Keratinocyte (primary cell): ENCODE measurements at regions not wholly inside any gene's neighbourhood (a gene's known extent, or its start where the extent isn't known, plus 50 kb on each side); places are given as distances from the start of the nearest gene placed in this dataset.

Experiments used
- DNase-seq: peaks from one replicate; pipeline ENCODE4 v3.0.0-alpha.2; 2011; ENCODE audit warnings: low read depth, missing footprints, low spot score
- FAIRE-seq: peaks from 2 replicates; lab custom pipeline; 2011; peaks lifted over from hg19 to GRCh38; lab: Jason Lieb, UNC
- H2AFZ ChIP-seq: 2 replicates; pipeline ENCODE4 v1.6.0; 2012; ENCODE audit warnings: low read length, control low read depth, inconsistent platforms; ENCODE audit not compliant: control insufficient read depth
- H3K27ac ChIP-seq: 2 replicates; pipeline ENCODE4 v1.5.1; 2011; ENCODE audit warnings: low read length; ENCODE audit not compliant: control insufficient read depth, insufficient read depth
- H3K27me3 ChIP-seq: 3 replicates; pipeline ENCODE4 v1.6.0; 2011; ENCODE audit warnings: low read length; ENCODE audit not compliant: control insufficient read depth, insufficient read depth; ENCODE audit errors: extremely low read depth
- H3K36me3 ChIP-seq, 2 experiments: 2 replicates in 1 of 2; 3 replicates in 1 of 2; pipeline ENCODE4 v1.5.1; 2011; ENCODE audit warnings: low read length in 2 of 2, mild to moderate bottlenecking in 1 of 2; ENCODE audit not compliant: control insufficient read depth in 2 of 2, insufficient read depth in 2 of 2; ENCODE audit errors: extremely low read depth in 1 of 2
- H3K4me1 ChIP-seq: 3 replicates; pipeline ENCODE4 v1.5.1; 2011; ENCODE audit warnings: low read length; ENCODE audit not compliant: control insufficient read depth, insufficient read depth; ENCODE audit errors: extremely low read depth
- H3K4me2 ChIP-seq: 3 replicates; pipeline ENCODE4 v1.6.0; 2011; ENCODE audit warnings: low read depth, low read length; ENCODE audit not compliant: control insufficient read depth, insufficient read depth; ENCODE audit errors: extremely low read depth
- H3K4me3 ChIP-seq, 3 experiments: fragments of 200-600 bp in 1 of 3; sonication (generic) in 1 of 3; 2 replicates in 2 of 3; 3 replicates in 1 of 3; pipeline ENCODE4 v1.5.1; 2011 to 2016; ENCODE audit warnings: low read length in 3 of 3, mild to moderate bottlenecking in 3 of 3, control low read depth in 2 of 3, inconsistent platforms in 1 of 3, low read depth in 1 of 3, mixed read lengths in 1 of 3, mixed run types in 1 of 3, moderate library complexity in 1 of 3; ENCODE audit not compliant: control insufficient read depth in 2 of 3, insufficient read depth in 2 of 3; ENCODE audit errors: extremely low read depth in 1 of 3
- H3K79me2 ChIP-seq: 2 replicates; pipeline ENCODE4 v1.6.0; 2012; ENCODE audit warnings: low read length; ENCODE audit not compliant: control insufficient read depth, insufficient read depth
- H3K9ac ChIP-seq: 3 replicates; pipeline ENCODE4 v1.6.0; 2011; ENCODE audit warnings: low read length; ENCODE audit not compliant: control insufficient read depth, insufficient read depth; ENCODE audit errors: extremely low read depth
- H3K9me1 ChIP-seq: 3 replicates; pipeline ENCODE4 v1.6.0; 2011; ENCODE audit warnings: low read length; ENCODE audit not compliant: control insufficient read depth, insufficient read depth; ENCODE audit errors: extremely low read depth
- H3K9me3 ChIP-seq: 2 replicates; pipeline ENCODE4 v1.5.1; 2012; ENCODE audit warnings: low read depth, low read length; ENCODE audit not compliant: control insufficient read depth
- H4K20me1 ChIP-seq: 3 replicates; pipeline ENCODE4 v1.6.0; 2011; ENCODE audit warnings: low read length; ENCODE audit not compliant: control insufficient read depth, insufficient read depth; ENCODE audit errors: extremely low read depth
- CTCF ChIP-seq, 3 experiments: IDR thresholded peaks in 1 of 3; conservative IDR thresholded peaks in 1 of 3; optimal IDR thresholded peaks in 1 of 3; 2 replicates in 2 of 3; 3 replicates in 1 of 3; pipeline versions ENCODE3 to v1.5.1; 2011; ENCODE audit warnings: low read length in 3 of 3, mild to moderate bottlenecking in 3 of 3, moderate library complexity in 2 of 3, control low read depth in 1 of 3, inconsistent platforms in 1 of 3; ENCODE audit not compliant: insufficient read depth in 2 of 3; ENCODE audit errors: extremely low read depth in 1 of 3
- EZH2 ChIP-seq: IDR thresholded peaks from one replicate; pipeline ENCODE4 v1.6.1; 2012; ENCODE audit warnings: inconsistent platforms, mild to moderate bottlenecking, low read length, moderate library complexity
- dilution Hi-C: fragments of 300-500 bp; cut with MboI; formaldehyde crosslinking; loops from one replicate; pipeline ENCODE4 v1.7.0; 2020; ENCODE audit warnings: low sequenced_read_pairs; ENCODE audit not compliant: extremely low pct_ligation_motif_present

- Histone ChIP-seq H3K9ac (no peak overlapping the region), H3K36me3 (no peaks in the 10 kb centered on the region), H3K9me3 (no peaks in the 10 kb centered on the region), H3K4me1 (peaks cover 15% of the 10 kb centered on the region), H3K4me3 (no peak overlapping the region), H3K27me3 (peaks cover 15% of the 10 kb centered on the region), H3K27ac (no peak overlapping the region), H3K9me1 (peaks cover 3% of the 10 kb centered on the region), H3K79me2 (no peaks in the 10 kb centered on the region), H2AFZ (no peak overlapping the region), H3K4me2 (no peak overlapping the region), H4K20me1 (no peaks in the 10 kb centered on the region)
- DNase-seq (no peak), FAIRE-seq (no peak)
- dilution Hi-C loops, result no loop called here
- TF ChIP-seq CTCF (optimal IDR thresholded peaks at IDR 0.05 in 1 of 3, IDR thresholded peaks at IDR 0.05 in 1 of 3, conservative IDR thresholded peaks at IDR 0.05 in 1 of 3; ENCODE audit: extremely low read depth in 1 of 3, insufficient read depth in 2 of 3, low read length in 3 of 3), result no peak
- TF ChIP-seq EZH2, result no peak
These were observed 314.3 kb upstream of the ZMIZ1 start for GRCh38 chr10:78754269-78755062.

- FAIRE-seq (no peak), DNase-seq (no peak)
- Histone ChIP-seq H3K79me2 (no peaks in the 10 kb centered on the region), H4K20me1 (no peaks in the 10 kb centered on the region), H3K9me3 (no peaks in the 10 kb centered on the region), H3K4me3 (no peak overlapping the region), H3K27me3 (peaks cover 15% of the 10 kb centered on the region), H3K4me2 (no peak overlapping the region), H3K9ac (no peak overlapping the region), H3K4me1 (peaks cover 15% of the 10 kb centered on the region), H3K36me3 (no peaks in the 10 kb centered on the region), H3K9me1 (peaks cover 3% of the 10 kb centered on the region), H3K27ac (no peak overlapping the region), H2AFZ (no peak overlapping the region)
- dilution Hi-C loops, result no loop called here
- TF ChIP-seq CTCF (optimal IDR thresholded peaks at IDR 0.05 in 1 of 3, IDR thresholded peaks at IDR 0.05 in 1 of 3, conservative IDR thresholded peaks at IDR 0.05 in 1 of 3; ENCODE audit: extremely low read depth in 1 of 3, insufficient read depth in 2 of 3, low read length in 3 of 3), result no peak
- TF ChIP-seq EZH2, result no peak
These were observed 313.6 kb upstream of the ZMIZ1 start for GRCh38 chr10:78755063-78755701.
